K562 (cell line): ENCODE measurements at regions not wholly inside any gene's neighbourhood (a gene's known extent, or its start where the extent isn't known, plus 50 kb on each side); places are given as distances from the start of the nearest gene placed in this dataset.

Experiments used
- ATAC-seq: fragments of 200-7000 bp; cut with Tn5 transposase; 3 replicates; pipeline ENCODE4 v1.9.1; 2020; ENCODE audit warnings: moderate library complexity
- BruUV-seq: library from RNA; stranded (reverse); fragments of 400-500 nt; replicated peaks from 2 replicates; lab custom pipeline; 2021; lab: Mats Ljungman, UMichigan
- CTCF ChIA-PET: fragments of 300-600 bp; formaldehyde crosslinking; extraction: SDS; loops from one replicate; lab custom pipeline; 2021; ENCODE audit warnings: low intra/inter-chr PET ratio; lab: Yijun Ruan, JAX
- POLR2A ChIA-PET: fragments of 300-600, 350-650 bp; sonication (Branson Sonifier 250); formaldehyde crosslinking; extraction: SDS; loops from one replicate; lab custom pipeline; 2021; ENCODE audit warnings: antibody characterized with exemption, inconsistent platforms; lab: Yijun Ruan, JAX
- DNase-seq, 4 experiments: peaks; one replicate each; pipeline versions ENCODE4 v3.0.0 to v3.0.0-alpha.2; 2011 to 2018; ENCODE audit warnings: low spot score in 3 of 4, mixed read lengths in 3 of 4; ENCODE audit errors: extremely low read depth in 1 of 4
- FAIRE-seq: peaks from 2 replicates; lab custom pipeline; 2011; peaks lifted over from hg19 to GRCh38; lab: Jason Lieb, UNC
- H2AFZ ChIP-seq: 2 replicates; pipeline ENCODE4 v1.6.0; 2011; ENCODE audit warnings: low read depth, low read length, control low read depth, inconsistent platforms
- H3K27ac ChIP-seq: fragments of 200-600 bp; 3 replicates; pipeline ENCODE4 v1.8.0; 2011; ENCODE audit warnings: low read depth, mild to moderate bottlenecking, control low read depth, inconsistent platforms, low read length, moderate library complexity, mixed read lengths; ENCODE audit errors: extremely low read depth
- H3K27me3 ChIP-seq, 2 experiments: fragments of 300-600 bp in 1 of 2; 2 replicates in 1 of 2; 3 replicates in 1 of 2; pipeline versions ENCODE4 v1.6.0 to v1.8.0; 2011; ENCODE audit warnings: inconsistent platforms in 2 of 2, low read length in 2 of 2, mild to moderate bottlenecking in 1 of 2, mixed read lengths in 1 of 2, moderate library complexity in 1 of 2; ENCODE audit not compliant: control insufficient read depth in 2 of 2, insufficient read depth in 2 of 2
- H3K36me3 ChIP-seq: fragments of 300-600 bp; 3 replicates; pipeline ENCODE4 v1.8.0; 2011; ENCODE audit warnings: mild to moderate bottlenecking, low read length, inconsistent platforms; ENCODE audit not compliant: control insufficient read depth, insufficient read depth
- H3K4me1 ChIP-seq, 2 experiments: fragments of 200-600 bp in 1 of 2; replicated peaks in 1 of 2; 2 replicates in 1 of 2; 3 replicates in 1 of 2; pipeline versions ENCODE4 v1.5.1 to v1.8.0; 2011; ENCODE audit warnings: inconsistent platforms in 2 of 2, low read length in 2 of 2, mild to moderate bottlenecking in 1 of 2, mixed read lengths in 1 of 2, moderate library complexity in 1 of 2; ENCODE audit not compliant: control insufficient read depth in 2 of 2, insufficient read depth in 2 of 2
- H3K4me2 ChIP-seq: 2 replicates; pipeline ENCODE4 v1.6.1; 2011; ENCODE audit warnings: low read length, control low read depth, inconsistent platforms, mixed read lengths; ENCODE audit not compliant: insufficient read depth
- H3K4me3 ChIP-seq: fragments of 200-600 bp; sonication (generic), shearing (Covaris generic); 2 replicates; pipeline ENCODE4 v1.5.1; 2016; ENCODE audit warnings: control low read depth, inconsistent platforms
- H3K79me2 ChIP-seq: fragments of 200-600 bp; 3 replicates; pipeline ENCODE4 v1.8.0; 2011; ENCODE audit warnings: low read length, inconsistent platforms; ENCODE audit not compliant: control insufficient read depth, insufficient read depth
- H3K9ac ChIP-seq, 2 experiments: 2 replicates each; pipeline versions ENCODE4 v1.6.0 to v1.6.1; 2011; ENCODE audit warnings: low read depth in 2 of 2, low read length in 2 of 2, control low read depth in 1 of 2, inconsistent platforms in 1 of 2, mild to moderate bottlenecking in 1 of 2, mixed read lengths in 1 of 2; ENCODE audit not compliant: insufficient read depth in 1 of 2
- H3K9me1 ChIP-seq: one replicate; pipeline ENCODE4 v1.6.0; 2011; ENCODE audit warnings: inconsistent platforms, mild to moderate bottlenecking, low read length, moderate library complexity; ENCODE audit not compliant: control insufficient read depth, insufficient read depth
- H3K9me3 ChIP-seq: replicated peaks from 2 replicates; pipeline ENCODE4 v1.5.1; 2011; ENCODE audit warnings: low read depth, low read length, inconsistent platforms; ENCODE audit not compliant: control insufficient read depth, insufficient read depth
- H4K20me1 ChIP-seq: replicated peaks from 2 replicates; pipeline ENCODE4 v1.6.1; 2011; ENCODE audit warnings: low read length, inconsistent platforms, mixed read lengths; ENCODE audit not compliant: control insufficient read depth, insufficient read depth
- CHD4 ChIP-seq: fragments of 200-600 bp; sonication (generic); IDR thresholded peaks from 3 replicates; pipeline ENCODE4 v1.6.1; 2012; ENCODE audit warnings: low read depth, mild to moderate bottlenecking, mixed read lengths, low read length, inconsistent platforms; ENCODE audit not compliant: insufficient read depth, insufficient replicate concordance, poor library complexity, severe bottlenecking
- POLR2AphosphoS5 ChIP-seq: IDR thresholded peaks from 2 replicates; pipeline ENCODE4 v1.6.1; 2011; ENCODE audit warnings: mild to moderate bottlenecking, low read depth, low read length, moderate library complexity; ENCODE audit not compliant: control insufficient read depth, insufficient read depth
- SREBF2 ChIP-seq: sonication (generic); formaldehyde crosslinking; IDR thresholded peaks from 2 replicates; pipeline ENCODE4 v1.4.0; 2020; ENCODE audit warnings: mild to moderate bottlenecking, missing genetic modification reagents
- TCF3 ChIP-seq: sonication (generic); formaldehyde crosslinking; IDR thresholded peaks from 2 replicates; pipeline ENCODE4 v1.4.0; 2020; ENCODE audit warnings: mild to moderate bottlenecking, missing genetic modification reagents
- TOE1 ChIP-seq, 2 experiments: fragments of 450-650 bp in 1 of 2; sonication (generic) in 1 of 2; formaldehyde crosslinking in 1 of 2; IDR thresholded peaks; 2 replicates each; pipeline versions ENCODE4 v1.7.1 to v1.8.0; 2016 to 2022; ENCODE audit warnings: borderline replicate concordance in 2 of 2, mild to moderate bottlenecking in 2 of 2, antibody characterized with exemption in 1 of 2, inconsistent platforms in 1 of 2, low read depth in 1 of 2, missing genetic modification reagents in 1 of 2, moderate library complexity in 1 of 2
- ZNF354B ChIP-seq: fragments of 250-450 bp; sonication (Bioruptor Pico); IDR thresholded peaks from 2 replicates; pipeline ENCODE4 v1.4.0; 2020
- ZNF668 ChIP-seq: fragments of 250-450 bp; sonication (Bioruptor Pico); IDR thresholded peaks from 2 replicates; pipeline ENCODE4 v1.8.0; 2022; ENCODE audit warnings: mild to moderate bottlenecking, inconsistent platforms
- WGBS: fragments of 100-300 bp; shearing (Covaris generic); methylation state at CpG from one replicate; pipeline ENCODE4 v1.1.6; 2016; ENCODE audit warnings: low coverage, mixed read lengths; ENCODE audit not compliant: insufficient coverage; ENCODE audit errors: missing lambda C conversion rate; 5-methylcytosine and 5-hydroxymethylcytosine counted together
- in situ Hi-C: fragments of 300-500 bp; cut with MboI; formaldehyde crosslinking; loops from 4 replicates; pipeline ENCODE4 v1.15.0; 2018; ENCODE audit warnings: inconsistent platforms, mixed read lengths
- intact Hi-C: fragments of 100-400 bp; cut with micrococcal nuclease; formaldehyde crosslinking; loops from 2 replicates; pipeline ENCODE4 v1.14.2; 2022

- H3K27ac ChIP-seq: no peak overlapping the region
- H3K4me2 ChIP-seq: no peak overlapping the region
- H2AFZ ChIP-seq: no peak overlapping the region
- no peak overlapping the region for H3K4me3 ChIP-seq
- H3K4me1 ChIP-seq: no peaks in the 10 kb centered on the region
- H3K36me3 ChIP-seq: no peaks in the 10 kb centered on the region
- no peaks in the 10 kb centered on the region for H4K20me1 ChIP-seq
- no peaks in the 10 kb centered on the region for H3K27me3 ChIP-seq
- H3K79me2 ChIP-seq: no peaks in the 10 kb centered on the region
- in situ Hi-C loops (no loop called here), intact Hi-C loops (no loop called here)
- no peak overlapping the region for H3K9ac ChIP-seq
- ChIA-PET CTCF (no interaction called here), POLR2A (no interaction called here)
- no peaks in the 10 kb centered on the region for H3K9me1 ChIP-seq
- no peaks in the 10 kb centered on the region for H3K9me3 ChIP-seq
- FAIRE-seq (no peak), ATAC-seq (no peak), DNase-seq (no peak)
- no TSS peak for BruUV-seq
- TF ChIP-seq SREBF2 (no peak), POLR2AphosphoS5 (no peak), TCF3 (CRISPR knock-in tag) (no peak), ZNF668 (CRISPR knock-in tag) (no peak)
- 4% methylated on average over 2 of the region's 3 CpGs for WGBS
Measured at GRCh38 chr9:12874395-12874794, 99.6 kb downstream of the LURAP1L start.

GRCh38 chr9:12875191-12875590, 100.4 kb downstream of the LURAP1L start:
- no peak for TF ChIP-seq CHD4
- TF ChIP-seq ZNF354B (CRISPR knock-in tag): no peak
- no peak for TF ChIP-seq TOE1 (IDR thresholded peaks at IDR 0.05; ENCODE audit: borderline replicate concordance)
- TF ChIP-seq TOE1 (CRISPR knock-in tag; IDR thresholded peaks at IDR 0.05; ENCODE audit: borderline replicate concordance, low read depth): no peak

More at GRCh38 chr9:12875191-12875590, 100.4 kb downstream of the LURAP1L start:
- Histone ChIP-seq H4K20me1 (no peaks in the 10 kb centered on the region), H3K27me3 (no peaks in the 10 kb centered on the region), H3K4me2 (no peak overlapping the region), H3K9me3 (no peaks in the 10 kb centered on the region), H3K27ac (no peak overlapping the region), H3K9ac (no peak overlapping the region), H3K4me1 (no peaks in the 10 kb centered on the region), H3K4me3 (no peak overlapping the region), H3K36me3 (no peaks in the 10 kb centered on the region), H3K79me2 (no peaks in the 10 kb centered on the region), H2AFZ (no peak overlapping the region), H3K9me1 (no peaks in the 10 kb centered on the region)
- intact Hi-C loops (no loop called here), in situ Hi-C loops (no loop called here)
- CTCF ChIA-PET: no interaction called here
- no TSS peak for BruUV-seq
- DNase-seq (no peak), FAIRE-seq (no peak), ATAC-seq (no peak)
- POLR2A ChIA-PET: no interaction called here
